Hippocampal formation (tissue), 2 donors: ENCODE measurements at regions not wholly inside any gene's neighbourhood (a gene's known extent, or its start where the extent isn't known, plus 50 kb on each side); places are given as distances from the start of the nearest gene placed in this dataset.

Experiments used
- DNase-seq, 2 donors: peaks; one replicate each; lab custom pipeline; 2025; lab: John Stamatoyannopoulos, UW

DNA sequence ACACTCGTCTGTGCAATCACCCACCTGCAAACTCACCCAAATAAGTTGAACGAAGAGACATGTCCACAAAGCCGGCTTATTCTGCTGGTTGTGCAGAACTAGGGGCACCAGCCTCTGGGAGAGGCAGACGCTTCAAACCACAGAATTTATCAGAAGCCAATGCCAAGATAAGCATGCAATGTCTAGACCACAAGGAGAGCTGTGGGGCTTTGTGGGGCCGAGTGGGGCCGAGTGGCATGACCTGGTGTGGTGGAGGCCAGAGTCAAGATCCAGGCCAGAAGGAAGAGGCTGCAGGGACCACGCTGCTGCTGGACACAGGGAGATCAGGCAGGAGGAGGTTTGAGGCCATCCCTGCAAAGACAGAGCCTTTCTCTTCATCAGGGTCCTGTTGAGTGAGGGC, 259.0 kb downstream of the IRX2 start:
- no peak for DNase-seq

DNA sequence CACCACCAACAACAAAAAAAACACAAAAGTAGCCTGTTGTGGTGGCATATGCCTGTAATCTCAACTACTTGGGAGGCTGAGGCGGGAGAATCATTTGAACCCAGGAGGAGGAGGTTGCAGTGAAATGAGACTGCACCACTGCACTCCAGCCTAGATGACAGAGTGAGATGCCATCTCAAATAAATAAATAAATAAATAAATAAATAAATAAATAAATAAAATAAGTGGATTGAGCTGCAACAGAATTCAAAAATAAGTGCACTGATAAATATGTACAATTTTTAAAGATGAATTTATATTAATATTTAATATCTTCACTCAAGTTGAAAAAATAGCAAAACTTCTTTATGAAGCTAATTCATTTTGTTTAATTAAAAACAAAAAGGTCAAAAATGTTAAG, 259.6 kb downstream of the IRX2 start:
- DNase-seq, result no peak

- DNase-seq, result no peak
Measured at GRCh38 chr5:2489306-2489705, 262.2 kb downstream of the IRX2 start.

DNA sequence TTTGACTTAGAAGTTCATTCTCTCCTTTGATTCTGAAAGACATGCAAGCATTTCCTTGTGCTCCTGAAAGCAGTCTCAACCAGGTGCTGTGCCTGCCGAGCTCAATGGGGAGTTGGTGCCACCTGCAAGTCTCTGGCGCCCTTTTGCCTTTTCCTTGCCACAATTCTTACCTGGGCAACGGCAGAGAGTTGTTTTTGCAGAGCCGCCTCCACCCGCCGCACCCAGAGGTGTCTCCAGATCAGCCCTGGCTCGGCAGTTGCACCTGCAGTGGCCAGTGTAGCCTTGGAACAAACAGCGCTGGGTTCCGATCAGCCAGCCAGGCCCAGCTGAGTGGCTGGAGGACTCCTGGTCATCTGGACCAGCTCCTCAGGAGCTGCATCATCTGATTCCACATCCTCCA, 262.9 kb downstream of the IRX2 start:
- DNase-seq, result no peak

DNA sequence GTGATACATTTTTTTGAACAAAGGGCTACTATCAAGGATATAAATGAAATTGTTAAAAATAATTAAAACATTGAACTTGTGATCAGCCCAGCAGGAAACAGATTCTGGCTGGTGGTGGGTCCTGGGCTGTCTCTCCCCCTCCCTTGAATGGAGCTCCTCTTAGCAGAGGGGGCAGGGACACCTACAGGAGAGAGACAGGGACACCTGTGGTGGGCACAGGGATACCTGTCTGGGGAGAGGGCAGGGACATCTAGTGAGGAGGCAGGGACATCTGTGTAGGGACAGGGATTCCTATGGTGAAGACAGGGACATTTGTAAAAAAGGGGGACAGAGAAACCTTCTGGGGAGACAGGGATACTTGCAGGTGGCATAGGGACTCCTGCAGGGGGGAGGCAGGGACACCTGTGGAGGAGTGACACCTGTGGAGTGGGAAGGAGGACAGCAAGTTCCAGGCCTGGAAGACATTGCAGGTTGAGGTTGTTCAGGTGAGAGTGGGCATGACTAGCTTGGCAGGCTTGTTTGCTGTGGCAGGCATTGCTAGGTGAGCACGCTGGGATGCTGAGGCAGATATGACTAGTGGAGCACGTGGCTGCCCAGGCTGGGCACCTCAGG, 264.2 kb downstream of the IRX2 start:
- DNase-seq, result no peak

GRCh38 chr5:2486373-2486772, 265.1 kb downstream of the IRX2 start:
- no peak for DNase-seq

DNA sequence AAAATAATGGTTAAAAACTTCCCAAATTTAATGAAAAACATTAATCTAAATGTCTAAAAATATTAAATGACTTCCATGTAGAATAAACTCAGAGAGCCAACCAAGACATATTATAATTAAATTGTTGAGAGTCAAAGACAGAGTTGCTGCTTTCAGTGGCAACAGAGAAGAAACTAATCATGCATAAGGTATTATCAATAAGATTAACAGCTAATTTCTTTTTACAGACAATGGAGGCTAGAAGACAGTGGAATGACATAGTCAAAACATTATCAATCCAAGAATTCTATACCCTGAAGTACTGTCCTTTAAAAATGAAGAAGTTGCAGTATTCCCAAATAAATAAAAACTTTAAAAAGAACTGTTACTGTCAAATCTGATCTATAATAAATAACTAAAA, 268.7 kb downstream of the IRX2 start:
- no peak for DNase-seq

DNA sequence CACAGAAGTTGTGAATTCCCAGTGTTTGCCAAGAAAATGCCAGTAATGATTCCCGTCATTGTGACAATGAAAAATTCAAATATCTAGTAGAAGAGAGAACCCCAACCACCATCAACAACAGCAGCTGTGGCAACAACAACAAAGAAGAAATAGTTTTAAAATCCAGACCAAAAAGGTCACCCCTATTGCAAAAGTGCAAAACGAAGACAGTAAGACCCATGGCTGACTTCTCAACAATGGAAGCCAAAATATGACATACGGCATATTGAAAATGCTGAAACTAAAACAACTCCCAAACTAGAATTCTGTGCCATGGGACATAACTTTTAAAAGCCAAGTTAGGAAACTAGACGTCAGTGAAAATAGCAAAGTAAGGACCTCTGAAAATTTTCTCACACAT, 270.6 kb downstream of the IRX2 start:
- DNase-seq, result no peak

DNA sequence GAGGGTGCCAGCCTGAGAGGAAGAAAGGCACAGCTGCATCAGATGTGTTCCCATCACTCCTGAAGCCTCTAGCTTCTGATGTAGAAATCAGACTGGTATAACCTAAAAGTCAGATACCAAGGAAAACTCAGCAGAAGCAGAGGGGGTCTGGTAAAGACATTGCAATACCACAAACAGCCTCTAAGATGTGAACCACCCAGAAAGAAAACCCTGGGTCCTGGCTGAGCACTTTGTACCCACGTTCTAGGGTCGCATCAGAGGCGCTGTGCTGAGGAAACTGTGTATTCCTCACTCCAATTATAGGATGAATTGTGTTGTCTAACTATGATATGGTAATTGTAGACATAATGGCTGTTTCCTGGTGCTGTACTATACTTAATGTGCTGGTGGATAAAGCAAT, 275.6 kb downstream of the IRX2 start:
- DNase-seq, result no peak

DNA sequence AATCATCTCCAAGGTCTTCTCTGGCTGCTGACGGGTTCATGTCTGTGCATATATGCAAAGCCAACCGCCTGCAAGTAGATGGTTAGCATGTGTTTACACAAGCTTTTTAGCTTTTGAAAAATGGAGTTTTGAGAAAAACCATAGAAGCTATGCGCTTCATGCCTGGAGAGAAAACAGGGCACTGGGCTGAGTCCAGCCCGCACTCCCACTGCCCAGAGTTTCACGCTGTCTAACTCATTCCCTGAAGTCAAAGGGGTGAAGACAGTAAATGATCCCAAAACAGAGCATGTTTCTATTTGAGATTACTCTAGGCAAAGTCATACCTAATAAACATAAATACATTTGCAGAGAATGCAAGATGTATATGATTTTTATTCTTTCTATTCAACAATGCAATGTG, 278.8 kb downstream of the IRX2 start:
- no peak for DNase-seq

GRCh38 chr5:2471152-2471879, 280.2 kb downstream of the IRX2 start:
- DNase-seq, result no peak

- DNase-seq, result no peak
Measured at GRCh38 chr5:2466966-2467365, 284.5 kb downstream of the IRX2 start.

GRCh38 chr5:2465383-2465782, 286.1 kb downstream of the IRX2 start:
- DNase-seq, result no peak

GRCh38 chr5:2464141-2464540, 287.3 kb downstream of the IRX2 start:
- DNase-seq, result no peak

DNA sequence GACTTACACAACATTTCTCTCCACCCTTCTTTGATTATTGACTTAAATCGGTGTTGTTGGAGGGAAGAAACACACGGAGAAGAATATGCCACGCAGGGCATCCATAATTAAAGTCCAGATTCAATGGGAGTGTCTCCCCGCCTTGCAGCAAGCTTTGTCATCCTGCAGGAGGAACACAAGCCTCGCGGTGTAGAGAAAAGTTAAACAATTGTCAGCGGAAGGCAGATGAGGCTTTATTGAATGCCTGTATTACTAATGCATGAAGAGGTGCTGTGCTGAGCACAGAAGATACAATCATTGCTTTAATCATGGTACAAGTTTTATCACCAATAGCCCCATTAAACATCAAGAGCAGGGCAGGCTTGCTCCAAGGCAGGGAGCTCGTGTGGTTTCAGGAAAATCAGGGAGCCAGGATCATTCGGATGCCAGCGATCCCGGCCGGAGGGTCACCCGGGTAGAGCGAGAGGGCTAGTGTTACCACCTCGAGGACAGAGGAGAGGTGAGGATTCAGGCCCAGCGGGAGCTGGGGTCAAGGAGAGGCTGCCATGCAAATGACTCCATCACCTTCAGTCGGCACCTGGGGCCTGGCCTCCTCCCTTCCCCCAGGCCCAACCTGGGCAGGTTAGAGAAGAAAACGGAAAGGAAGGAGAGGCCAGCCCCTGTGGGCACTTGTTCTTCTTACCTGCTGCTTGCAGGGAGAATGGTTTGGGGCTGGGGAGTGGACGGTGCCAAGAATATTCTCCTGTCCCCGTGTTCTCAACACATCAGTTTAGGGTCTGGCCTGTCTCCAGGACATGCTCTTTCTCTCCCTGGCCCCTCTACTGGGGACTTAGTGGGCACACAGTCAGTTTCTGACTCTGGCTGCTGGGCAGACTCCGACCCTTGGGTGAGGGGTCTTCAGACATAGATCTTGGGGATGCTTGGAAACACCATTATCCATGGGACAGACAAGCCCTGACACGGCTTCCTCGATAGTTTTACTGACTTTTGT, 289.5 kb downstream of the IRX2 start:
- DNase-seq, result no peak

DNA sequence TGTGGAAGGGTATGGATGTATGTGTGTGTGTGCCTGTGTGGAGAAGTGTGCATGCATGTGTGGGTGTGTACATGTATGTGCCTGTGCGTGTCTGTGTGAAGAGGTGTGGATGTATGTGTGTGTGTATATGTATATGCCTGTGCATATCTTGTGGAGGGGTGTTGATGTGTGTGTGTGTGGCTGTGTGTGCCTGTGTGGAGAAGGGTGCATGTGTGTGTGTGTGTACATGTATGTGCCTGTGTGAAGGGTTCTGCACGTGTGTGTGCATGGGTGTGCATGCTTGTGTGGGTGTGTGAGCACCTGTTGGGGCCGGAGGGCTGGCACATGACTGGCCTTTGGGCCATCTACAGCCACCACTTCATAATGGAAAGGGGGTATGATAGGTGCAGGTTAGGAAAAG, 291.4 kb downstream of the IRX2 start:
- no peak for DNase-seq

DNA sequence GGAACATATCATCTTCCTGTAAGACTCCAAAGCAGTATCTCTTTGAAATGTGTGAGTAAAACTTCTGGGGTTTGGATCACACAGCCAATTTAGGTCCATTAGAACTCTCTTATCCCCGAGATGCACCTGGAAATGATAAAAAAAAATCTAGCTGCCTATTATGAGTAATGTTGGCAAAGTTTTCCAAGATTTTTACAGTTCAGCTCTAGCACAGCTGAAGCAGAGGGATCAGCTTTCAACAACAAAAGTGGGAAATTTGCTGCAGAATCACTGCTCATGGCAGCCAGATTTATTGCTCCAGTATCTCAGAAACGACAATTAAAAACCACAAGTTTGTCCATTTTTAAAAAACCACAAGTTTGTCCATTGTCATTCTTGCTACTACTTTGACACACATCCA, 292.2 kb downstream of the IRX2 start:
- DNase-seq, result no peak

- no peak for DNase-seq
Measured at GRCh38 chr5:2455878-2456277, 295.6 kb downstream of the IRX2 start.

DNA sequence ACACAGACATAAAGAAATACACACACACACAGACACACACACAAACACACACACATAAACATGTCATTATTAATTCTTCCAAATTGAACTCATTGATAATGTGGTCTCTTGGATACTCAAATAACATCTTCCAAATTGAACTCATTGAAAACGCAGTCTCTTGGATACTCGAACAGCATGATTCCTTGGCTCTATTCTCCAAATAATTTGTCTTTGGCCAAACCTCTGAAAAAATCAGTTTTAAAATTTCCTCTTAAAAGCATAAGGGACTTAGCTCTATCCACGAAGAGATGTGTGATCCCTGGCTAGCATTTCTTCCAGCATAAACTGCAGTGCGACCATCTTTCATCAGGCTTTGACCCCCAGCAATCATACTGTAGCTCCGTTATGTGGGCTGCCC, 296.6 kb downstream of the IRX2 start:
- no peak for DNase-seq

- DNase-seq, result no peak
Measured at GRCh38 chr5:2453781-2454180, 297.7 kb downstream of the IRX2 start.

- DNase-seq, result no peak
Measured at GRCh38 chr5:2451100-2451499, 300.4 kb downstream of the IRX2 start.

DNA sequence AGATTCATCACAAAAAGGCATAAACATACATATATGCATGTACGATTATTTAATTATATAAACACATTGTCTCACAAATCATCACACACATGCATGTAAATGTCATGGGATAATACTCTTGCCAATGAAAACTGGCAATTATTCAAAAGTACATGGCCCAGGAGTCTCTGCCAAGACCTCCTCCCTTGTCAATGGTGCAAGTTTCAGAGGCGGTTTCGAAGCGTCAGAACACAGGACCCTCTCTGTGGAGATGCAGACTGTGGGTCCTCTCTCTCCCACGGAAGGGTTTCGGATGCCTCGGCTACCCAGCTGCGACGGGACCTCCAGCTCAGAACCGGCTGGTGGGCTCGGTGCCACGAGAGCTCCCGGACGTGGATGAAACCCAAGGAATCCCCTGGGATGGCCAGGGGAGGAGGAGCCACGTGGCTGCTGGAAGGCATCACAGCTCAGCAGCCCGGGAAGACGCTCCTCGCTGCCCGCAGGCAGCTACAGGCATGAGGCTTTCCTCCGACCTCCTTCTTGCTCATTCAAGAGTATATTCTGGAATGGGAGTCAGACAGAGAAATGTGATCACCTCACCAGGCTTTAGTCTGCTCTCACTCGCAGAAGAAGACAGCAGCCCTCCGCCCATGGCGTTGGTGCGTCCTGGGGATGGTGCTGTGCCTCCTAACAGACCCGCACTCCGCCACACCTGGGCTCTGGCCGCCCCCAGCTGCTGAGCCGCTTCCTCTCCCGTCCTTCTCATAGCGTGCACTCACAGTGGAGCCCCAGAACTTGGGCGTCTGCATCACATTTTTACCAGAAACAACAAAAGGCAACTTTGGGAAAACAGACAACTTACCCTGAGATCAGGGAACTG, 308.8 kb downstream of the IRX2 start:
- DNase-seq, result no peak
